HCT116 (cell line): ENCODE measurements at regions not wholly inside any gene's neighbourhood (a gene's known extent, or its start where the extent isn't known, plus 50 kb on each side); places are given as distances from the start of the nearest gene placed in this dataset.

ENCODE experiments used
- CTCF ChIP-seq, 3 experiments: fragments of 200-600 bp in 1 of 3; sonication (generic) in 1 of 3; IDR thresholded peaks in 2 of 3; conservative IDR thresholded peaks in 1 of 3; 2 replicates each; pipeline ENCODE4 v1.5.1; 2012 to 2017; ENCODE audit warnings: low read depth in 2 of 3, low read length in 2 of 3, antibody characterized with exemption in 1 of 3, borderline replicate concordance in 1 of 3, control low read depth in 1 of 3, mild to moderate bottlenecking in 1 of 3, mixed read lengths in 1 of 3, mixed run types in 1 of 3, moderate library complexity in 1 of 3; ENCODE audit not compliant: insufficient read depth in 1 of 3
- MAX ChIP-seq: IDR thresholded peaks from 2 replicates; pipeline ENCODE4 v1.6.1; 2012
- POLR2A ChIP-seq: IDR thresholded peaks from 2 replicates; pipeline ENCODE4 v1.7.0; 2011; ENCODE audit warnings: borderline replicate concordance; ENCODE audit not compliant: insufficient read depth, insufficient read length; ENCODE audit errors: extremely low read depth
- POLR2AphosphoS5 ChIP-seq: IDR thresholded peaks from 2 replicates; pipeline ENCODE4 v1.6.1; 2011; ENCODE audit warnings: mild to moderate bottlenecking, low read depth, low read length, moderate library complexity
- SRF ChIP-seq: IDR thresholded peaks from 2 replicates; pipeline ENCODE4 v1.6.1; 2012; ENCODE audit warnings: low read depth
- YY1 ChIP-seq: IDR thresholded peaks from 2 replicates; pipeline ENCODE4 v1.6.1; 2011; ENCODE audit warnings: low read length, low read depth, moderate library complexity, mild to moderate bottlenecking; ENCODE audit not compliant: insufficient replicate concordance; ENCODE audit errors: extremely low read depth
- ZBTB33 ChIP-seq: IDR thresholded peaks from 2 replicates; pipeline ENCODE4 v1.6.1; 2011; ENCODE audit warnings: mild to moderate bottlenecking, low read length, moderate library complexity; ENCODE audit not compliant: insufficient replicate concordance; ENCODE audit errors: extremely low read depth

GRCh38 chr13:87302034-87302433 lies 369.1 kb upstream of the SLITRK5 start:
- no peak for TF ChIP-seq POLR2AphosphoS5
- no peak for TF ChIP-seq CTCF (IDR thresholded peaks at IDR 0.05 in 2 of 3, conservative IDR thresholded peaks at IDR 0.05 in 1 of 3; ENCODE audit: borderline replicate concordance in 1 of 3, insufficient read depth in 1 of 3, low read depth in 2 of 3, low read length in 2 of 3)
- no peak for TF ChIP-seq YY1
- TF ChIP-seq SRF, result no peak
- TF ChIP-seq POLR2A, result no peak
- no peak for TF ChIP-seq MAX
- TF ChIP-seq ZBTB33, result no peak
